Testis (tissue), 2 donors: ENCODE measurements at regions not wholly inside any gene's neighbourhood (a gene's known extent, or its start where the extent isn't known, plus 50 kb on each side); places are given as distances from the start of the nearest gene placed in this dataset.

Source experiments
- DNase-seq: peaks from one replicate; pipeline ENCODE4 v3.0.0-alpha.2; 2019
- H3K27ac ChIP-seq, 2 donors: fragments of 200-600 bp; sonication (generic); one replicate each; pipeline ENCODE4 v1.5.1; 2019
- H3K27me3 ChIP-seq: fragments of 200-600 bp; sonication (generic); one replicate; pipeline ENCODE4 v1.5.1; 2019
- H3K36me3 ChIP-seq: fragments of 200-600 bp; sonication (generic); one replicate; pipeline ENCODE4 v1.5.1; 2017; ENCODE audit warnings: low read depth; ENCODE audit errors: missing control alignments
- H3K4me1 ChIP-seq: fragments of 200-600 bp; sonication (generic); one replicate; pipeline ENCODE4 v1.5.1; 2019
- H3K4me3 ChIP-seq, 2 donors: fragments of 200-600 bp; sonication (generic); one replicate each; pipeline ENCODE4 v1.5.1; 2017 to 2019
- H3K9me3 ChIP-seq: fragments of 200-600 bp; sonication (generic); one replicate; pipeline ENCODE4 v1.5.1; 2017
- POLR2A ChIP-seq: fragments of 450-650 bp; IDR thresholded peaks from one replicate; pipeline ENCODE4 v1.6.1; 2017; ENCODE audit warnings: antibody characterized with exemption, mild to moderate bottlenecking, moderate library complexity
- WGBS, 2 donors: methylation state at CpG; one replicate each; pipeline ENCODE4 v1.1.5; 2018; 5-methylcytosine and 5-hydroxymethylcytosine counted together
- intact Hi-C: fragments of 100-400 bp; cut with DNase I; formaldehyde crosslinking; loops from one replicate; pipeline ENCODE4 v1.15.1; 2023; ENCODE audit warnings: low total_unique reads
- TF ChIP-seq, protein P1 (sequence below), 3 experiments: fragments of 450-650 bp in 2 of 3; fragments of 200-600 bp in 1 of 3; sonication (generic) in 1 of 3; IDR thresholded peaks; one replicate each; pipeline ENCODE4 v1.5.1; 2016 to 2019; ENCODE audit warnings: antibody characterized with exemption in 3 of 3, mild to moderate bottlenecking in 2 of 3, moderate library complexity in 1 of 3

DNA sequence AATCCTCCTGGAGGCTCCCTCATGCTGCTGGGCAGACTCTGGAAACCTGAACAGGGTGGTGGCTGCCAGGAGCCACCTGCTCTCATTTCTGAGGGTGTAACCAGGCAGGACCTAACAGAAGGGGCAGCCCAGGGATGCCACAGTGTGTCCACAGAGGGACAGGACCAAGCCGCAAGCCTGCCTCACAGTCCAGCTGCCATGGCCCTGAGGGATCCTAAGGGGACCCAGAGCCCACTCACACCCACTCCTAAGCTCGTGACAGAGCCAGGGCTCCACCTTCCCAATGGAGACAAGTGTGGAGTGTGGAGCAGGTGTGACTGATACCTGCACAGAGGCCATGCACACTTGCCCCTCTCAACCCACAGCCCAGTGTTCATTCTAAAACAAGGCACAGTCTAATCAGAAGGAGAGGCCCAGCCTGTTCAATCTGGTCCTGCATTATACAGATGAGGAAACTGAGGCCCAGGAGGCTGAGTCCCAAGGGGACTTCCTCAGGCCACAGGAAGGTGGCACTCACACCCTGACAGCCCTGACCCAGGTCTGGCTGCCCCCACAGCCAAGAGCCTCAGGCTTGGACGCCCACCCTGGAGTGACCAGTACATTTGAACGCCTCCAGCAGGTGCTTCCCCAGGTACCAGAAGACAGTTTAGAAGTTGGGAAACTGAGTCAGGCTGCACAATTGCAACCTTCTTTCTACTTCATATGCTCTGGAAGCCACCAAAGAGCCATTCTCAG, 220.1 kb downstream of the TUBA3C start:
- WGBS, 2 donors, result 56% methylated on average over 4 of the region's 4 CpGs; no CpG with 5 or more reads in 1 of the 2 donors
- Histone ChIP-seq H3K27me3 (no peaks in the 10 kb centered on the region), H3K36me3 (no peaks in the 10 kb centered on the region), H3K9me3 (no peaks in the 10 kb centered on the region), H3K27ac (no peak overlapping the region), H3K4me3 (no peak overlapping the region), H3K4me1 (no peaks in the 10 kb centered on the region)
- TF ChIP-seq, protein P1, sequence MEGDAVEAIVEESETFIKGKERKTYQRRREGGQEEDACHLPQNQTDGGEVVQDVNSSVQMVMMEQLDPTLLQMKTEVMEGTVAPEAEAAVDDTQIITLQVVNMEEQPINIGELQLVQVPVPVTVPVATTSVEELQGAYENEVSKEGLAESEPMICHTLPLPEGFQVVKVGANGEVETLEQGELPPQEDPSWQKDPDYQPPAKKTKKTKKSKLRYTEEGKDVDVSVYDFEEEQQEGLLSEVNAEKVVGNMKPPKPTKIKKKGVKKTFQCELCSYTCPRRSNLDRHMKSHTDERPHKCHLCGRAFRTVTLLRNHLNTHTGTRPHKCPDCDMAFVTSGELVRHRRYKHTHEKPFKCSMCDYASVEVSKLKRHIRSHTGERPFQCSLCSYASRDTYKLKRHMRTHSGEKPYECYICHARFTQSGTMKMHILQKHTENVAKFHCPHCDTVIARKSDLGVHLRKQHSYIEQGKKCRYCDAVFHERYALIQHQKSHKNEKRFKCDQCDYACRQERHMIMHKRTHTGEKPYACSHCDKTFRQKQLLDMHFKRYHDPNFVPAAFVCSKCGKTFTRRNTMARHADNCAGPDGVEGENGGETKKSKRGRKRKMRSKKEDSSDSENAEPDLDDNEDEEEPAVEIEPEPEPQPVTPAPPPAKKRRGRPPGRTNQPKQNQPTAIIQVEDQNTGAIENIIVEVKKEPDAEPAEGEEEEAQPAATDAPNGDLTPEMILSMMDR (IDR thresholded peaks at IDR 0.05), result no peak
- TF ChIP-seq POLR2A, result no peak
- DNase-seq, result no peak
- intact Hi-C loops, result no loop called here

DNA sequence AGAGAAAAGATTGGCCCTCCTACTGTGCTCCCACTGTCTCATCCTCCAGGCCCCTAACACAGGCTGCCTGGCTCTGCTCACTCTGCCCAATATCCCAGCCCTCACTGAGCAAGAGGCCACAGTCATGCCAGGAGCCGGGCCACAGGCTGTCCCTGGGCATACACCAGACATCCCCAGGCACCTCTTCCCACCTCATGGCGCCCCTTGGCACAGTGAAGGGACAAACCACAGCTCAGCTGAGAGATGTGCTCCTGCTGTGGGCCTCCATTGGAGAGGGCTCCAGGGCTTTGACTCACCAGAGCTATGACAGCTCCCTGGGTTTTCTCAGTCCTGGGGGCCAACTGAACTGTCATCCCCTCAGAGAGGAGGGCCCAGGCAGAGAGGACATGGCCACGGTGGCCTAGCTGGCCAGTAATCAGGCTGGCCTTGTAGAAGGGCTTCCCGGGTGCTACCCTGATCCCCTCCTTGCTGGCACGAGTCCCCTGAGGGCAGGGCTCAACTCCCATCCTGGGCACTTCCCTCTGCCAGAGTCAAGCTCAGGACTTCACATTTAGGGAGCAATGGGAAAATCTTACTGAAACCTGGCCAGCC, 220.9 kb downstream of the TUBA3C start:
- no peak overlapping the region for H3K4me3 ChIP-seq
- H3K9me3 ChIP-seq, result no peaks in the 10 kb centered on the region
- DNase-seq, result no peak
- intact Hi-C loops, result no loop called here
- WGBS, 2 donors, result 75% methylated on average over 4 of the region's 5 CpGs; no CpG with 5 or more reads in 1 of the 2 donors
- no peaks in the 10 kb centered on the region for H3K4me1 ChIP-seq
- no peak overlapping the region for H3K27ac ChIP-seq
- H3K36me3 ChIP-seq, result no peaks in the 10 kb centered on the region
- H3K27me3 ChIP-seq, result no peaks in the 10 kb centered on the region
- TF ChIP-seq, protein P1 (IDR thresholded peaks at IDR 0.05), result no peak
- no peak for TF ChIP-seq POLR2A

DNA sequence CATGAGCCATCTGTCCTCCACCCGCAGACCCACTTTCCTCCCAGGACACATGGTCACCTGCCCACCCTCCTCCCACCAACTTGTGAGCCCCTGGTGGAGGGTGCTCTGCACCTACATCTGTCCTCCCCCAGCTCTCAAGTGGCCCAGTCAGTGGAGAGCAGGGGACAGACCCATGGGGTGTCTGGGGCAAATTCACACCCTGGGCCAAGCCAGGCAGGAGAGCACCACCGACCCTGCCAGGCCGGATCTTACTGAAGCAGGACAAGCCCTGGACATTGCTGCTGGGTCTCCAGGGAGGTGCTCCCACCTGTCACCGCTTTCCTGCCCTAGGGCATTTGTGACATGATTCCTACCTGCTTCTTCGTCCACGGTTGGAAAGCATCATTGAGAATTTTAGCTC, 221.6 kb downstream of the TUBA3C start:
- H3K27ac ChIP-seq, result no peak overlapping the region
- 83 to 86% methylated on average over 1 to 6 of the region's 6 CpGs for WGBS, 2 donors
- H3K9me3 ChIP-seq, result no peaks in the 10 kb centered on the region
- intact Hi-C loops, result no loop called here
- H3K4me3 ChIP-seq, result no peak overlapping the region
- H3K27me3 ChIP-seq, result no peaks in the 10 kb centered on the region
- no peaks in the 10 kb centered on the region for H3K4me1 ChIP-seq
- no peaks in the 10 kb centered on the region for H3K36me3 ChIP-seq
- TF ChIP-seq, protein P1 (IDR thresholded peaks at IDR 0.05), result no peak
- no peak for TF ChIP-seq POLR2A
- no peak for DNase-seq

DNA sequence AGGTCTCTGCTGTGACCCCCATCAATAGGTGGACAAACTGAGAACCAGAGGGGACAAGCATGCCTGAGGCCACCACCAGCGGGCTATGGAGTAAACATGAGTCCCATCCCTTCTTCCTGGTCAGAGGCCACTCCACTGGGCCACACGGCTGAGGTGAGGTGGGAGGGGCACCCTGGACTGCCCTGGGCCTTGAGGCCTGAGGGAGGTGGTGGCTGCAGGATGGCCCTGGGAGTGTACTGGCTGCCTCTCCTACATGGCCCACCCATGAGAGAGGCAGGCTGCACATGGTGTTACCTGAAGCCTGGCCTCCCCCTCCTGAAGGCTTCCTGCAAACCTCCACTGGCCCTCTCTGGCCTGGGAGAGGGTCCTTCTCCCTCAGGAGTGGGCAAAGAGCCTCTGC, 222.4 kb downstream of the TUBA3C start:
- WGBS, 2 donors, result 71% methylated on average over 2 of the region's 2 CpGs; no CpG with 5 or more reads in 1 of the 2 donors
- Histone ChIP-seq H3K27ac (no peak overlapping the region), H3K27me3 (no peaks in the 10 kb centered on the region), H3K4me1 (no peaks in the 10 kb centered on the region), H3K9me3 (no peaks in the 10 kb centered on the region), H3K4me3 (no peak overlapping the region), H3K36me3 (no peaks in the 10 kb centered on the region)
- intact Hi-C loops, result no loop called here
- no peak for DNase-seq
- TF ChIP-seq, protein P1 (IDR thresholded peaks at IDR 0.05), result no peak
- no peak for TF ChIP-seq POLR2A
